Sigmoid colon (tissue), 6 donors: ENCODE measurements at regions not wholly inside any gene's neighbourhood (a gene's known extent, or its start where the extent isn't known, plus 50 kb on each side); places are given as distances from the start of the nearest gene placed in this dataset.

ENCODE experiments used
- DNase-seq: peaks from one replicate; pipeline ENCODE4 v3.0.0-alpha.2; 2019
- H3K27ac ChIP-seq, 4 donors: fragments of 200-600 bp; sonication (generic); one replicate each; pipeline ENCODE4 v1.5.1; 2016 to 2019; ENCODE audit warnings: mild to moderate bottlenecking in 1 of 4
- H3K27me3 ChIP-seq, 3 donors: fragments of 200-600 bp; sonication (generic); one replicate each; pipeline ENCODE4 v1.5.1; 2019; ENCODE audit warnings: mild to moderate bottlenecking in 1 of 3
- H3K36me3 ChIP-seq, 4 donors: fragments of 200-600 bp; sonication (generic); one replicate each; pipeline ENCODE4 v1.5.1; 2016 to 2019
- H3K4me1 ChIP-seq, 4 donors: fragments of 200-600 bp; sonication (generic); one replicate each; pipeline ENCODE4 v1.5.1; 2017 to 2019
- H3K4me3 ChIP-seq, 4 donors: fragments of 200-600 bp; sonication (generic); one replicate each; pipeline ENCODE4 v1.5.1; 2017 to 2019; ENCODE audit warnings: mild to moderate bottlenecking in 2 of 4, moderate library complexity in 1 of 4
- H3K9me3 ChIP-seq, 4 donors: fragments of 200-600 bp in 3 of 4; sonication (generic) in 3 of 4; one replicate each; pipeline versions ENCODE4 v1.5.1 to v1.6.1; 2013 to 2019
- EP300 ChIP-seq, 4 donors: sonication (generic); formaldehyde crosslinking; IDR thresholded peaks; one replicate each; pipeline ENCODE4 v1.6.1; 2017; ENCODE audit warnings: antibody characterized with exemption in 4 of 4
- POLR2A ChIP-seq, 2 donors: fragments of 450-650 bp; IDR thresholded peaks; one replicate each; pipeline ENCODE4 v1.6.1; 2016; ENCODE audit warnings: antibody characterized with exemption in 2 of 2, mild to moderate bottlenecking in 2 of 2, moderate library complexity in 2 of 2
- POLR2AphosphoS5 ChIP-seq, 4 donors: sonication (generic); formaldehyde crosslinking; IDR thresholded peaks; one replicate each; pipeline ENCODE4 v1.6.1; 2017; ENCODE audit warnings: antibody characterized with exemption in 4 of 4
- WGBS, 2 donors: extraction: QIAGEN DNeasy Blood & Tissue Kit; methylation state at CpG; one replicate each; pipeline ENCODE4 v1.1.7; 2013; 5-methylcytosine and 5-hydroxymethylcytosine counted together
- intact Hi-C: fragments of 100-400 bp; cut with DNase I; formaldehyde crosslinking; loops from one replicate; pipeline ENCODE4 v1.15.1; 2023
- TF ChIP-seq, protein P1 (sequence below), 4 experiments: fragments of 450-650 bp in 3 of 4; fragments of 200-600 bp in 1 of 4; IDR thresholded peaks; one replicate each; pipeline ENCODE4 v1.5.1; 2016 to 2019; ENCODE audit warnings: antibody characterized with exemption in 4 of 4, mild to moderate bottlenecking in 3 of 4, moderate library complexity in 2 of 4
- donor health status: healthy with polysubstance abuse.
- donor health status: healthy.

DNA sequence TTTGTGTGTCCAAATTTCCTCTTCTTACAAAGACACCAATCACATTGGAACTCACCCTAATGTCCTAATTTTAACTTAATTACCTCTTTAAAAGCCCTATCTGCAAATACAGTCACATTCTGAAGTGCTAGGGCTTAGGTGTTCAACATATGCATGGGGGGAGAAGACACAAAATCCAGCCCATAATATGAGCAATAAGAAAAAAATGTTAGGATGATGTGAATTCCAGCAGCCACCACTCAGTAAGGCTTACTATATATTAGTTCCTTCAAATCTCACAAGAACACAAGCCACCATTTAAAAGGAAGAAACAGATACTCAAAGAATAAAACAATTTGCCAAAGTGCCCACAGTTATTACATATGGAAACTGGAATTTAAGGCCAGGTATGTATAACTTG, 285.7 kb downstream of the EPHA4 start:
- DNase-seq = no peak
- no peak for TF ChIP-seq POLR2AphosphoS5 (IDR thresholded peaks at IDR 0.05)
- TF ChIP-seq EP300 (IDR thresholded peaks at IDR 0.05) = no peak
- no peak for TF ChIP-seq POLR2A (IDR thresholded peaks at IDR 0.05)
- TF ChIP-seq, protein P1, sequence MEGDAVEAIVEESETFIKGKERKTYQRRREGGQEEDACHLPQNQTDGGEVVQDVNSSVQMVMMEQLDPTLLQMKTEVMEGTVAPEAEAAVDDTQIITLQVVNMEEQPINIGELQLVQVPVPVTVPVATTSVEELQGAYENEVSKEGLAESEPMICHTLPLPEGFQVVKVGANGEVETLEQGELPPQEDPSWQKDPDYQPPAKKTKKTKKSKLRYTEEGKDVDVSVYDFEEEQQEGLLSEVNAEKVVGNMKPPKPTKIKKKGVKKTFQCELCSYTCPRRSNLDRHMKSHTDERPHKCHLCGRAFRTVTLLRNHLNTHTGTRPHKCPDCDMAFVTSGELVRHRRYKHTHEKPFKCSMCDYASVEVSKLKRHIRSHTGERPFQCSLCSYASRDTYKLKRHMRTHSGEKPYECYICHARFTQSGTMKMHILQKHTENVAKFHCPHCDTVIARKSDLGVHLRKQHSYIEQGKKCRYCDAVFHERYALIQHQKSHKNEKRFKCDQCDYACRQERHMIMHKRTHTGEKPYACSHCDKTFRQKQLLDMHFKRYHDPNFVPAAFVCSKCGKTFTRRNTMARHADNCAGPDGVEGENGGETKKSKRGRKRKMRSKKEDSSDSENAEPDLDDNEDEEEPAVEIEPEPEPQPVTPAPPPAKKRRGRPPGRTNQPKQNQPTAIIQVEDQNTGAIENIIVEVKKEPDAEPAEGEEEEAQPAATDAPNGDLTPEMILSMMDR (IDR thresholded peaks at IDR 0.05) = no peak
- Histone ChIP-seq H3K9me3 (no peaks in the 10 kb centered on the region), H3K4me3 (no peak overlapping the region), H3K27me3 (no peaks in the 10 kb centered on the region), H3K4me1 (no peaks in the 10 kb centered on the region), H3K36me3 (no peaks in the 10 kb centered on the region), H3K27ac (no peak overlapping the region)
- intact Hi-C loops = no loop called here

DNA sequence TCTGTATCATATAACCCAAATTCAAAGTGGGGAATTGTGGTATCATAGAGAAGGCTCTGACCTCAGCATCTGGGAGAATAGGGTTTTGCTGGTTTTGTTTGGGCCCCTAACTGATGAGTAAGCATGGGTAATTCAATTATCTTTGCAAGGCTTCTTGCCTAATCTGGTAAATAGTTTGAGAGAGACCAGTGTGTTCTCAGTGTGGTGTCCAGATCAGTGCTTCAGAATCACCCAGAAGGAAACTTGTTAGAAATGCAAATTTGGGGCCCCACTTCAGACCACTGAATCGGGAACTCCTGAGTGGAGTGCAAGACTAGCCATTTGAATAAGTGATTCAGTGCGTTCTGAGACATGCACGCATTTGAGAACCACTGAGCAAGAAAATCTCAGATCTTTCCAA, 282.7 kb downstream of the EPHA4 start:
- no peak for TF ChIP-seq EP300 (IDR thresholded peaks at IDR 0.05)
- no peak for TF ChIP-seq POLR2AphosphoS5 (IDR thresholded peaks at IDR 0.05)
- TF ChIP-seq, protein P1 (IDR thresholded peaks at IDR 0.05) = no peak
- TF ChIP-seq POLR2A (IDR thresholded peaks at IDR 0.05) = no peak
- no peak for DNase-seq
- Histone ChIP-seq H3K9me3 (no peaks in the 10 kb centered on the region), H3K4me1 (no peaks in the 10 kb centered on the region), H3K27ac (no peak overlapping the region), H3K27me3 (no peaks in the 10 kb centered on the region), H3K36me3 (no peaks in the 10 kb centered on the region), H3K4me3 (no peak overlapping the region)
- WGBS, 2 donors = 74 to 82% methylated on average over 3 of the region's 3 CpGs
- intact Hi-C loops = no loop called here

DNA sequence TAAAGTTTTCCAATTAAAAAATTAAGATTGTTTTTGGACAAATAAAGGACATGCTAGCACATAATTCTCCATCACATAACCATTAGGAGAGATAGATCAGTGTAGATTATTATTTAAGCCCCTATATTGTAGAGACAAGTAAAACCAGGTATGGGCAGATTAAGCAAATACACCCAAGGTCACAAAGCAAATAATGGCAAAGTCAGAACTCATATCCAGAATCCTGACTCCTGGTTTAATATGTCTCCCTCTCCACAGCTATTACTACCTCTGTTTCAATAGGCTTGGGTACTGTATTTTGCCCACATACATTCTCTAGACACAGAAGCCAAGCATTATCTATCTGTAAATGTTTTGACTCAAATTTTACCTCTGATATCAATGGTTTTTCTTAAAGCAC, 282.3 kb downstream of the EPHA4 start:
- intact Hi-C loops = no loop called here
- no peaks in the 10 kb centered on the region for H3K9me3 ChIP-seq
- no peak for DNase-seq

DNA sequence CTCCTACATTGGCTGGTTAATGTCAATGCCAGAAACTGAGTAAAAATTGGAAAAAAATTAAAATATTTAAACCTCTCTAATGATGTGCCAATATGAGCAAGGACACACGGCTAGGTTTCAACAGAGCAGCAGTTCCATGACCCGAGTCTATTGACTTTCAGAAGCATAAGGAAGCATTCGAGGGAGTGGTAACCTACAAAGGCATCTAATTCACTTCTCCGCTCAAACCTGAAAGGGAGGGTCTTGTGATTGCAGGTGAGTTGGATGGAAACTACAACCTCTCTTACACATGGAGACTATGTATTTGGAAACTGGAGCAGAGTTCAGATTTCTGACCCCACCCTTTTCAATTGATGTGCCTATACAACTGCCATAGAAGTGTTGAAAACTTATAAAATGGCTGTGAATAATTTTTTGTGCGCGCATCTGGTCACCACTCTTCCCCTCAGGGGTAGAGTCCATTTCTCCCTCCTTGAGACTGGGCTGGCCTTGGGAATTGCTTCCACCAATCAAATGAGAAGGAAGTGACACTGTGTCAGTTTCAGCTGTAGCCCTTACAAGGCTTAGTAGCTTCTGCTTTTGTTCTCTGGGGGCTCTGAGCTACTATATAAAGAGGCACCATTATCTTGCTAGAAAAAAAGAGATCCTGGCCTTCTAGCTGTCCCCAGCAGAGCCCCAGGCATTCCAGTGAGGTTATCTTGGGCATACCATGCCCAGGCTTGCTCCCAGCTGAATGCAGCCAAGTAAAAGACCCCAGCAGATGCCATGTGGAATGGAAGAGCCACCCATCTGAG, 278.0 kb downstream of the EPHA4 start:
- Histone ChIP-seq H3K4me3 (no peak overlapping the region), H3K9me3 (no peaks in the 10 kb centered on the region), H3K36me3 (no peaks in the 10 kb centered on the region), H3K27me3 (no peaks in the 10 kb centered on the region), H3K27ac (no peak overlapping the region), H3K4me1 (no peaks in the 10 kb centered on the region)
- DNase-seq = no peak
- intact Hi-C loops = no loop called here
- no peak for TF ChIP-seq POLR2AphosphoS5 (IDR thresholded peaks at IDR 0.05)
- TF ChIP-seq, protein P1 (IDR thresholded peaks at IDR 0.05) = no peak
- no peak for TF ChIP-seq EP300 (IDR thresholded peaks at IDR 0.05)
- TF ChIP-seq POLR2A (IDR thresholded peaks at IDR 0.05) = no peak
- WGBS, 2 donors = 28 to 74% methylated on average over 6 of the region's 6 CpGs

More for the DNA sequence above, 282.3 kb downstream of the EPHA4 start:
- H3K27ac ChIP-seq = no peak overlapping the region
- H3K4me1 ChIP-seq = no peaks in the 10 kb centered on the region
- no peak for TF ChIP-seq POLR2A (IDR thresholded peaks at IDR 0.05)
- no peak for TF ChIP-seq POLR2AphosphoS5 (IDR thresholded peaks at IDR 0.05)
- TF ChIP-seq EP300 (IDR thresholded peaks at IDR 0.05) = no peak
- TF ChIP-seq, protein P1 (IDR thresholded peaks at IDR 0.05) = no peak
- no peaks in the 10 kb centered on the region for H3K27me3 ChIP-seq
- no peak overlapping the region for H3K4me3 ChIP-seq
- H3K36me3 ChIP-seq = no peaks in the 10 kb centered on the region

DNA sequence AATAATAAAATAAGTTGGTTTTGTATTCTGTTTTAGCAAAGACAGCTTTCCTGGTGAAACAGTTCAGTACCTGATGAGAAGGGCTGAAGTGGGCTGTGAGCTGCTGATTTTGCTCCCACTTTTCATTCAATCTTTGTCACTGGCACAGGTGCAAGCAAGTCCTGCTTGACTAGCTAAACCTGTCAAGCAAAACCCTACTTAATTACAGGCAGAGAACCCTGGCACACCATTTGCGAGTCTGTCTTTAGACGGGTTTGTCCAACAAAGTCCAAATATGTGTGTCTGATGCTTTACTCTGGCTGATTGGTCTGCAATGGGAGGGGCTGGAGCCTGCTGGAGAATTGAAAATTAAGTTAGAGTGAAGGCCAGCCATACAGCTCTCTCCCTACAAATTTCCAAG, 267.2 kb downstream of the EPHA4 start:
- 26 to 63% methylated on average over 2 of the region's 2 CpGs for WGBS, 2 donors
- no peak for DNase-seq
- TF ChIP-seq POLR2AphosphoS5 (IDR thresholded peaks at IDR 0.05) (no peak), POLR2A (IDR thresholded peaks at IDR 0.05) (no peak), EP300 (IDR thresholded peaks at IDR 0.05) (no peak)
- TF ChIP-seq, protein P1 (IDR thresholded peaks at IDR 0.05) = no peak
- Histone ChIP-seq H3K4me3 (no peak overlapping the region), H3K27ac (no peak overlapping the region), H3K27me3 (no peaks in the 10 kb centered on the region), H3K9me3 (no peaks in the 10 kb centered on the region), H3K4me1 (no peaks in the 10 kb centered on the region), H3K36me3 (no peaks in the 10 kb centered on the region)
- intact Hi-C loops = no loop called here
